Mesothelial cell of epicardium (in vitro differentiated cells): ENCODE measurements at regions not wholly inside any gene's neighbourhood (a gene's known extent, or its start where the extent isn't known, plus 50 kb on each side); places are given as distances from the start of the nearest gene placed in this dataset.

ENCODE experiments used
- DNase-seq, 2 experiments: peaks; one replicate each; pipeline ENCODE4 v3.0.0; 2021; ENCODE audit warnings: low spot score in 2 of 2; ENCODE audit not compliant: unreplicated experiment in 2 of 2
- H3K27ac Mint-ChIP-seq: 2 replicates; pipeline ENCODE4 v1.8.0; 2021; ENCODE audit warnings: mixed read lengths
- H3K27me3 Mint-ChIP-seq: 2 replicates; pipeline ENCODE4 v1.8.0; 2021; ENCODE audit warnings: low read depth, mixed read lengths
- H3K36me3 Mint-ChIP-seq: 2 replicates; pipeline ENCODE4 v1.8.0; 2021; ENCODE audit warnings: mixed read lengths
- H3K4me1 Mint-ChIP-seq: 2 replicates; pipeline ENCODE4 v1.8.0; 2021; ENCODE audit warnings: mixed read lengths
- H3K4me3 Mint-ChIP-seq: 2 replicates; pipeline ENCODE4 v1.8.0; 2021; ENCODE audit warnings: mild to moderate bottlenecking, moderate library complexity, mixed read lengths
- H3K9me3 Mint-ChIP-seq: 2 replicates; pipeline ENCODE4 v1.8.0; 2021; ENCODE audit warnings: mixed read lengths
- CTCF ChIP-seq: fragments of 200-600 bp; sonication (generic); IDR thresholded peaks from one replicate; pipeline ENCODE4 v1.5.0; 2021; ENCODE audit warnings: antibody characterized with exemption; ENCODE audit not compliant: unreplicated experiment

- no peak overlapping the region for H3K27ac Mint-ChIP-seq
Measured at GRCh38 chr21:41557884-41558283, 49.9 kb upstream of the TMPRSS2 start.

More at GRCh38 chr21:41557884-41558283, 49.9 kb upstream of the TMPRSS2 start:
- Mint-ChIP-seq H3K27me3 (peaks cover 2% of the 10 kb centered on the region), H3K9me3 (no peaks in the 10 kb centered on the region), H3K4me3 (no peak overlapping the region), H3K4me1 (peaks cover 3% of the 10 kb centered on the region), H3K36me3 (no peaks in the 10 kb centered on the region)
- TF ChIP-seq CTCF, result no peak
- DNase-seq, result no peak
